H1 (cell line): ENCODE measurements at regions not wholly inside any gene's neighbourhood (a gene's known extent, or its start where the extent isn't known, plus 50 kb on each side); places are given as distances from the start of the nearest gene placed in this dataset.
A peak's percentile ranks its signal among the peaks of the same experiment; 100 is the strongest.

Experiments used
- CTCF ChIA-PET: fragments of 300-600 bp; sonication (Branson Sonifier 250); formaldehyde crosslinking; loops from one replicate; lab custom pipeline; 2021; ENCODE audit not compliant: partially characterized antibody; lab: Charles Lee
- POLR2A ChIA-PET: fragments of 300-600 bp; sonication (Branson Sonifier 250); formaldehyde crosslinking; loops from one replicate; lab custom pipeline; 2021; ENCODE audit warnings: inconsistent platforms; ENCODE audit not compliant: partially characterized antibody; lab: Charles Lee
- DNase-seq, 2 experiments: peaks; one replicate each; pipeline versions ENCODE4 v3.0.0 to v3.0.0-alpha.2; 2010 to 2022; ENCODE audit warnings: low spot score in 2 of 2, low read depth in 1 of 2, mixed read lengths in 1 of 2
- FAIRE-seq: peaks from 2 replicates; lab custom pipeline; 2011; peaks lifted over from hg19 to GRCh38; lab: Jason Lieb, UNC
- H2AFZ ChIP-seq: 2 replicates; pipeline ENCODE4 v1.8.1; 2012; ENCODE audit warnings: low read length, inconsistent platforms
- H2AK5ac ChIP-seq: 2 replicates; pipeline ENCODE4 v1.6.1; 2013; ENCODE audit warnings: low read depth, low read length
- H2BK120ac ChIP-seq: replicated peaks from 2 replicates; pipeline ENCODE3; 2013; ENCODE audit warnings: low read depth, low read length, inconsistent platforms
- H2BK12ac ChIP-seq: 2 replicates; pipeline ENCODE4 v1.6.1; 2013; ENCODE audit warnings: low read depth, low read length
- H2BK15ac ChIP-seq: 2 replicates; pipeline ENCODE4 v1.6.1; 2013; ENCODE audit warnings: low read length
- H2BK20ac ChIP-seq: 2 replicates; pipeline ENCODE4 v1.6.1; 2013; ENCODE audit warnings: low read length
- H2BK5ac ChIP-seq: 2 replicates; pipeline ENCODE4 v1.6.1; 2013; ENCODE audit warnings: low read depth, low read length
- H3K14ac ChIP-seq: 2 replicates; pipeline ENCODE4 v1.6.1; 2013; ENCODE audit warnings: inconsistent platforms; ENCODE audit not compliant: insufficient read length
- H3K18ac ChIP-seq: 2 replicates; pipeline ENCODE4 v1.6.1; 2013; ENCODE audit warnings: low read length; ENCODE audit errors: extremely low read depth
- H3K23ac ChIP-seq: 2 replicates; pipeline ENCODE4 v1.6.1; 2013; ENCODE audit warnings: inconsistent platforms; ENCODE audit not compliant: insufficient read length
- H3K23me2 ChIP-seq: 2 replicates; pipeline ENCODE4 v1.6.1; 2013; ENCODE audit warnings: low read depth, low read length
- H3K27ac ChIP-seq: 2 replicates; pipeline ENCODE4 v1.6.1; 2011; ENCODE audit warnings: low read depth, low read length, inconsistent platforms
- H3K27me3 ChIP-seq, 4 experiments: replicated peaks in 1 of 4; 1 replicate in 1 of 4; 2 replicates in 3 of 4; pipeline versions ENCODE4 v1.6.1 to v1.8.1; 2011 to 2013; ENCODE audit warnings: low read length in 3 of 4, mild to moderate bottlenecking in 3 of 4, inconsistent platforms in 2 of 4, mixed read lengths in 2 of 4, moderate library complexity in 1 of 4; ENCODE audit not compliant: control insufficient read depth in 3 of 4, insufficient read depth in 3 of 4; ENCODE audit errors: extremely low read depth in 1 of 4
- H3K36me3 ChIP-seq, 4 experiments: 2 replicates each; pipeline versions ENCODE4 v1.6.1 to v1.8.1; 2011 to 2013; ENCODE audit warnings: mild to moderate bottlenecking in 4 of 4, low read length in 3 of 4, moderate library complexity in 2 of 4, control low read depth in 1 of 4, inconsistent platforms in 1 of 4; ENCODE audit not compliant: insufficient read depth in 4 of 4, control insufficient read depth in 2 of 4
- H3K4ac ChIP-seq: replicated peaks from 2 replicates; pipeline ENCODE3; 2013; ENCODE audit warnings: low read length, low read depth, mixed read lengths, inconsistent platforms; ENCODE audit not compliant: insufficient read length
- H3K4me1 ChIP-seq, 4 experiments: replicated peaks in 1 of 4; 1 replicate in 1 of 4; 2 replicates in 3 of 4; pipeline versions ENCODE4 v1.6.1 to v1.8.1; 2011 to 2013; ENCODE audit warnings: low read length in 3 of 4, inconsistent platforms in 2 of 4, mixed read lengths in 1 of 4; ENCODE audit not compliant: insufficient read depth in 4 of 4, control insufficient read depth in 3 of 4
- H3K4me2 ChIP-seq, 2 experiments: 2 replicates each; pipeline versions ENCODE4 v1.6.1 to v1.8.1; 2011 to 2013; ENCODE audit warnings: low read depth in 2 of 2, low read length in 2 of 2, control low read depth in 1 of 2, inconsistent platforms in 1 of 2, mild to moderate bottlenecking in 1 of 2; ENCODE audit not compliant: insufficient read depth in 1 of 2
- H3K4me3 ChIP-seq, 4 experiments: fragments of 200-600, 300-600 bp in 1 of 4; sonication (generic), shearing (Covaris generic), sonication (Bioruptor Twin) in 1 of 4; 2 replicates each; pipeline versions ENCODE4 v1.5.1 to v1.8.1; 2011 to 2016; ENCODE audit warnings: low read length in 4 of 4, low read depth in 3 of 4, control low read depth in 2 of 4, inconsistent platforms in 2 of 4, mild to moderate bottlenecking in 2 of 4, mixed read lengths in 1 of 4, moderate library complexity in 1 of 4; ENCODE audit not compliant: insufficient read depth in 2 of 4; ENCODE audit errors: extremely low read depth in 1 of 4
- H3K56ac ChIP-seq: replicated peaks from 2 replicates; pipeline ENCODE3; 2013; ENCODE audit warnings: low read depth, mild to moderate bottlenecking, mixed read lengths, low read length, inconsistent platforms; ENCODE audit not compliant: insufficient read length
- H3K79me1 ChIP-seq: 2 replicates; pipeline ENCODE4 v1.6.1; 2013; ENCODE audit warnings: low read depth, low read length, control low read depth
- H3K79me2 ChIP-seq, 2 experiments: 2 replicates each; pipeline versions ENCODE4 v1.6.1 to v1.8.1; 2012 to 2013; ENCODE audit warnings: low read length in 2 of 2, mild to moderate bottlenecking in 2 of 2, inconsistent platforms in 1 of 2; ENCODE audit not compliant: insufficient read depth in 2 of 2, control insufficient read depth in 1 of 2
- H3K9ac ChIP-seq, 4 experiments: replicated peaks in 1 of 4; 1 replicate in 1 of 4; 2 replicates in 3 of 4; pipeline versions ENCODE4 v1.6.1 to v1.8.1; 2011 to 2013; ENCODE audit warnings: low read depth in 3 of 4, low read length in 3 of 4, control low read depth in 2 of 4, mild to moderate bottlenecking in 2 of 4, moderate library complexity in 2 of 4, inconsistent platforms in 1 of 4; ENCODE audit errors: extremely low read depth in 1 of 4
- H3K9me3 ChIP-seq, 2 experiments: 2 replicates each; pipeline versions ENCODE4 v1.6.1 to v1.8.1; 2012 to 2013; ENCODE audit warnings: mild to moderate bottlenecking in 2 of 2, moderate library complexity in 2 of 2, control low read depth in 1 of 2, inconsistent platforms in 1 of 2, low read depth in 1 of 2, low read length in 1 of 2, mixed read lengths in 1 of 2; ENCODE audit not compliant: insufficient read depth in 2 of 2
- H4K20me1 ChIP-seq, 2 experiments: replicated peaks in 1 of 2; 2 replicates each; pipeline versions ENCODE3 to v1.8.1; 2011 to 2013; ENCODE audit warnings: inconsistent platforms in 2 of 2, low read length in 2 of 2, mild to moderate bottlenecking in 1 of 2; ENCODE audit not compliant: insufficient read depth in 2 of 2, control insufficient read depth in 1 of 2
- H4K5ac ChIP-seq: 2 replicates; pipeline ENCODE4 v1.6.1; 2013; ENCODE audit warnings: low read length, low read depth, mixed read lengths, inconsistent platforms; ENCODE audit not compliant: insufficient read length
- H4K8ac ChIP-seq: 2 replicates; pipeline ENCODE4 v1.8.0; 2013; ENCODE audit warnings: mild to moderate bottlenecking, moderate library complexity, low read length, inconsistent platforms; ENCODE audit not compliant: insufficient read depth; ENCODE audit errors: extremely low read depth
- H4K91ac ChIP-seq: replicated peaks from 2 replicates; pipeline ENCODE3; 2013; ENCODE audit warnings: low read length, mixed read lengths, inconsistent platforms; ENCODE audit not compliant: insufficient read length
- BCL11A ChIP-seq, 2 experiments: IDR thresholded peaks; one replicate each; pipeline ENCODE4 v1.6.1; 2011; ENCODE audit warnings: low read depth in 2 of 2, low read length in 2 of 2, mild to moderate bottlenecking in 2 of 2
- CTBP2 ChIP-seq: IDR thresholded peaks from 2 replicates; pipeline ENCODE4 v1.7.0; 2011; ENCODE audit warnings: borderline replicate concordance, mild to moderate bottlenecking, moderate library complexity, mixed read lengths, low read length; ENCODE audit not compliant: insufficient read depth, insufficient read length
- EGR1 ChIP-seq: IDR thresholded peaks from 2 replicates; pipeline ENCODE4 v1.6.1; 2011; ENCODE audit warnings: low read depth, low read length, borderline replicate concordance
- GABPA ChIP-seq: IDR thresholded peaks from 2 replicates; pipeline ENCODE4 v1.6.1; 2011; ENCODE audit warnings: mild to moderate bottlenecking, low read length, moderate library complexity, borderline replicate concordance; ENCODE audit not compliant: insufficient read depth
- JUND ChIP-seq: IDR thresholded peaks from 2 replicates; pipeline ENCODE4 v1.6.1; 2011; ENCODE audit warnings: mild to moderate bottlenecking, improper control_type of control experiment, low read length
- KDM4A ChIP-seq: IDR thresholded peaks from one replicate; pipeline ENCODE4 v1.7.1; 2012; ENCODE audit warnings: low read depth, mild to moderate bottlenecking, moderate library complexity, low read length, inconsistent platforms; ENCODE audit not compliant: severe bottlenecking
- KDM5A ChIP-seq: fragments of 200-600 bp; IDR thresholded peaks from 2 replicates; pipeline ENCODE4 v1.7.1; 2012; ENCODE audit warnings: mild to moderate bottlenecking, low read length, inconsistent platforms, mixed read lengths
- POU5F1 ChIP-seq: IDR thresholded peaks from 2 replicates; pipeline ENCODE4 v1.6.1; 2011; ENCODE audit warnings: low read depth, mild to moderate bottlenecking, low read length, moderate library complexity
- RFX5 ChIP-seq: IDR thresholded peaks from 2 replicates; pipeline ENCODE4 v1.6.1; 2011; ENCODE audit warnings: low read depth, low read length, improper control_type of control experiment, borderline replicate concordance
- SIN3A ChIP-seq, 2 experiments: IDR thresholded peaks in 1 of 2; conservative IDR thresholded peaks in 1 of 2; 2 replicates each; pipeline ENCODE4 v1.6.1; 2011 to 2012; ENCODE audit warnings: low read length in 2 of 2, improper control_type of control experiment in 1 of 2, low read depth in 1 of 2, mild to moderate bottlenecking in 1 of 2
- WGBS, 2 experiments: shearing (Covaris generic) in 1 of 2; methylation state at CpG; one replicate each; pipeline versions ENCODE4 v1.1.6 to v1.1.7; 2013 to 2015; ENCODE audit warnings: low lambda C conversion rate in 2 of 2, mixed read lengths in 2 of 2, inconsistent platforms in 1 of 2, low coverage in 1 of 2, missing lambda C conversion rate in 1 of 2; ENCODE audit not compliant: insufficient replicate concordance in 2 of 2, insufficient coverage in 1 of 2, insufficient read length in 1 of 2; ENCODE audit errors: extremely low coverage in 1 of 2, missing lambda C conversion rate in 1 of 2; 5-methylcytosine and 5-hydroxymethylcytosine counted together
- TF ChIP-seq, protein P1 (sequence below): IDR thresholded peaks from 2 replicates; pipeline ENCODE4 v1.6.1; 2012; ENCODE audit warnings: low read length, inconsistent platforms

GRCh38 chr2:156784020-156784701 lies 348.0 kb downstream of the GPD2 start:
- Histone ChIP-seq H4K20me1 (no peaks in the 10 kb centered on the region), H3K18ac (no peak overlapping the region), H3K56ac (no peak overlapping the region), H4K8ac (no peak overlapping the region), H3K79me1 (no peaks in the 10 kb centered on the region), H3K79me2 (no peaks in the 10 kb centered on the region), H2BK15ac (no peak overlapping the region), H2AK5ac (no peak overlapping the region), H3K4me3 (no peak overlapping the region), H3K23ac (no peak overlapping the region), H2BK120ac (no peak overlapping the region), H3K27me3 (no peaks in the 10 kb centered on the region), H2BK12ac (no peak overlapping the region), H2BK5ac (no peak overlapping the region), H3K14ac (no peak overlapping the region), H3K4me1 (no peaks in the 10 kb centered on the region), H3K9ac (no peak overlapping the region), H3K9me3 (no peaks in the 10 kb centered on the region), H3K23me2 (no peaks in the 10 kb centered on the region), H2AFZ (peak overlapping the region; percentile 58; the same call in 1 of the 2 replicates), H3K27ac (no peak overlapping the region), H3K4me2 (no peak overlapping the region), H3K4ac (no peak overlapping the region), H4K5ac (no peak overlapping the region), H4K91ac (no peak overlapping the region), H2BK20ac (no peak overlapping the region), H3K36me3 (no peaks in the 10 kb centered on the region)
- no peak for DNase-seq
- CTCF ChIA-PET = interaction anchor here (1.1 kb wide), 1 partner anchor 409 kb away, joined by 3 read pairs; no protein-coding TSS in a partner anchor
- POLR2A ChIA-PET = no interaction called here
- 83% methylated on average over 6 of the region's 6 CpGs; no CpG with 5 or more reads in 1 of the 2 experiments for WGBS, 2 experiments
- FAIRE-seq = no peak
- no peak for TF ChIP-seq EGR1
- TF ChIP-seq KDM4A = no peak
- TF ChIP-seq RFX5 = no peak
- no peak for TF ChIP-seq SIN3A (conservative IDR thresholded peaks at IDR 0.05 in 1 of 2, IDR thresholded peaks at IDR 0.05 in 1 of 2; ENCODE audit: low read depth in 1 of 2, low read length in 2 of 2)
- TF ChIP-seq JUND = no peak
- TF ChIP-seq, protein P1, sequence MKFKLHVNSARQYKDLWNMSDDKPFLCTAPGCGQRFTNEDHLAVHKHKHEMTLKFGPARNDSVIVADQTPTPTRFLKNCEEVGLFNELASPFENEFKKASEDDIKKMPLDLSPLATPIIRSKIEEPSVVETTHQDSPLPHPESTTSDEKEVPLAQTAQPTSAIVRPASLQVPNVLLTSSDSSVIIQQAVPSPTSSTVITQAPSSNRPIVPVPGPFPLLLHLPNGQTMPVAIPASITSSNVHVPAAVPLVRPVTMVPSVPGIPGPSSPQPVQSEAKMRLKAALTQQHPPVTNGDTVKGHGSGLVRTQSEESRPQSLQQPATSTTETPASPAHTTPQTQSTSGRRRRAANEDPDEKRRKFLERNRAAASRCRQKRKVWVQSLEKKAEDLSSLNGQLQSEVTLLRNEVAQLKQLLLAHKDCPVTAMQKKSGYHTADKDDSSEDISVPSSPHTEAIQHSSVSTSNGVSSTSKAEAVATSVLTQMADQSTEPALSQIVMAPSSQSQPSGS = no peak
- TF ChIP-seq POU5F1 = no peak
- no peak for TF ChIP-seq CTBP2
- TF ChIP-seq KDM5A = no peak
- no peak for TF ChIP-seq BCL11A (IDR thresholded peaks at IDR 0.05; ENCODE audit: low read depth in 2 of 2, low read length in 2 of 2)
- TF ChIP-seq GABPA = no peak
